ENCODE measurements at regions not wholly inside any gene's neighbourhood (a gene's known extent, or its start where the extent isn't known, plus 50 kb on each side); places are given as distances from the start of the nearest gene placed in this dataset.
"Not testable (repeated sequence)": the region's sequence is repeated elsewhere in the genome, so short reads cannot be mapped to it uniquely, and the experiment has no call there.

DNA sequence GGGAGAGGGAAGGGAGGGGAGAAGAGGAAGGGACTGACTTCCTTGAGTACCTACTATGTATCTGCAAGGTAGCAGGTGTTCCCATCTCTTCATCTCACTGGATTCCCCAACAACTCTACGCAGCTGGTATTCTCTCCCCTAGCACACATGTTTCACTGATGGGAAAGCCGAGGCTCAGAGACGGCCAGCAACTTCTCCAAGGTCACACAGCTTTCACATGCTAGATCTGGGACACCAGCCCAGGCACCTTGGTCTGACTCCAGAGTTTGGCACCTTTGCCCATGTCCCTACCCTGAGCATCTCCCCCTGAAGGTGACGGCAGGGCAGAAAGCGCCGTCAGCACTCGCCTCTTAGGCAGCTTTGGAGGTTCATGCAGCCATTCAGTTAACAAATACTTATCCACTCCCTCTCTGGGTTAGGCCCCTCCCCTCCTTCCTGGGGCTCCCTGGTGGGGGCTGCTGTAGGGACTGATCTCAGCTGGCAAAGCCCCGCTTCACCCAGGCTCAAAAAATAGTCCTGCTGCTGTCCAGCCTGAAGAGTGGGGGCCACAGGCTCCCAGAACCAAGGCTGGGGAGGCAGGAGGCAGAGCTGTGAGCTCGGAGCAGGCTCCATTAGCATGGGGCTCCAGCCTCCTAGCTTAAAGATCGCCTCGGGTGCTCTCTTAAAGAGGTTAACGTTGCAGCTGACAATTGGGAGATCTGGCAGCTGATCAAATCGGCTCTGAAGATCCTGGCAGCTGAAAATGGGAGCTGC is 79.4 kb downstream of the IGLL1 start:
- no peak for DNase-seq

DNA sequence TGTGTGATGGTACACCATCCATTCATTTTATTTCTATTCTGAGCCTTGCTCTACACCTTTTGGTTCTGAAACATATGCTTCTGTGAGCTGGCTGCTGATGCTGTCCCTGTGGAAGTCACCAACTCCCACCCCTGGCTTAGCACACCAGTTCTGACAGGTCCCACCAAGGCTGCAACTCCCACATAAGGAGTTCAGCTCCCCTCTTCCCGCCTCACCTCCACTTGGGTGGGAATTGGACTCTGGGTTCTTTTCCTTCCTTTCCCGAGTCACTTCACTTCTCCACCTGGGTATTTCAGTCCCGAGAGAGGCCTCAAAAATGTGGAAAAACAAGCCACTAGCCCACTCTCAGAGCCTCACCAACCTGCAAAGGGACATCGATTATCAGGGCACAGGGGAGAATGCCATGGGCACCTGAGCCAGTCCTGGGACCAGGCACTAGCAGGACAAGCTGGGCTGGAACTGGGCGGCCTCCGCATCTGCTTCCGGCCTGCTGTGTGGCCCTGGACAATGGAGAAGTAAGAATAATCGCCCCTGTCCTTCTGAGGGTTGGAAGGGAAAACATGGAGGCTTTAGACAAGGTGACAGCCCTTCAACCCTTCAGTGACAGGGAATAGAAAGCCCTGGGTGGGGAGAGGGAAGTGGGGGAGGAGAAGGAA is 80.1 kb downstream of the IGLL1 start:
- no peak for DNase-seq

DNA sequence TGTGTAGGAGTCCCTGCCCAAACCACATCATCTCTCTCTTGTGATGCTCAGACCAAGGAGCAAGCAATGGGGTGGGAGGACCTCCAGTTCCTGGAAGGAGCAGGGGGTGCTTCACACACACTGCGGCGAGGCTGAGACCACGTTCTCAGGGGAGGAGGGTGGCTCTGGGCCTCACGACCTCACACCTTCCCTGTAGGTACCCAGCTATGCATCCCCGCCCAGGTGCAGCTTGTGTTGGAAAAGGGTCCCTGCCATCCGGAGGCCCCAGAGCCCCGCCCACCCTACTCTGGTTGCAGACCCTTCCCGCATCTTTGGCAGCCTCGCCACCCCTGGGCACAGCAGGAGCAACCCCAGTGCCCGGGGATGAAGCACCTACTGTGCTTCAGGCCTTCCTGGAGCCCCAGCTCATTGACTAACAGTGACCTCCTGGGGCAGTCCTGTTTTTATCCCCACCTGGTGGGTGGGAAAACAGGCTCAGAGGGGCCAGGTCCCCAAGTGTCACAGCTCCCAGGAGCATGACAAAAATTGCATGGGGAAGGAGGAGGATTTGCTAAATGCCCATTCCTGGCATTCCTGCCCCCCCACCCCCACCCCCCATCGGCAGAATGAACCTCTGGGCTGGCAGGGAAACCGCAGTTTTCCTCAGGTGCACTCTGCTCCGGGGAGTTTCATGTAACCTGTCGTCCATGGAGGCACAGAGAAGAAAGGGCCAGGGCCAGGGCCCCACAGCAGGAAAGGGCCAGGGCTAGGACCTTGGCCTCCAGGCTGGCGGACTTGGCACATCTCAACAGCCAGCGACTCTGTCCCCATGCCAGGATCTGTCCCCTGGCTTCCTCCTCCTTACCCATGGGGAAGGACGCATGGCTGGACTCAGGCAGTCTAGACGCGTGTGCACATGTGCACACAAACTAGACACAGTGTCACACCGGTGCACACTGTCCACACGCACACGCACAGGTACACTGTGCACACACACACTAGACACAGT is 81.0 kb downstream of the IGLL1 start:
- no peak for DNase-seq

DNA sequence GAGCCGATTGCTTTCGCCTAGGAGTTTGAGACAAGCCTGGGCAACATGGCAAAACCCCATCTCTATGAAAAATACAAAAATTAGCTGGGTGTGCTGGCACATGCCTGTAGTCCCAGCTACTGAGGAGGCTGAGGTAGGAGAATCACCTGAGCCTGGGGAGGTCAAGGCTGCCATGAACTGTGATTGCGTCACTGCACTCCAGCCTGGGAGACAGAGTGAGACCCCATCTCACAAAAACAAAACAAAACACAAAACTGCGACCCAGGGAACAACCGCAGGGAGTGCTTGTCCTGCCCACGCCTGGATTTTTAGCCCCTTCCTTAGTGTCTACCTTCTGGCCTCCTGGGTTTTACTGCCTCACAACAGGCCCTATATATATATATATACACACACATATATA is 82.2 kb downstream of the IGLL1 start:
- not testable (repeated sequence) for DNase-seq

DNA sequence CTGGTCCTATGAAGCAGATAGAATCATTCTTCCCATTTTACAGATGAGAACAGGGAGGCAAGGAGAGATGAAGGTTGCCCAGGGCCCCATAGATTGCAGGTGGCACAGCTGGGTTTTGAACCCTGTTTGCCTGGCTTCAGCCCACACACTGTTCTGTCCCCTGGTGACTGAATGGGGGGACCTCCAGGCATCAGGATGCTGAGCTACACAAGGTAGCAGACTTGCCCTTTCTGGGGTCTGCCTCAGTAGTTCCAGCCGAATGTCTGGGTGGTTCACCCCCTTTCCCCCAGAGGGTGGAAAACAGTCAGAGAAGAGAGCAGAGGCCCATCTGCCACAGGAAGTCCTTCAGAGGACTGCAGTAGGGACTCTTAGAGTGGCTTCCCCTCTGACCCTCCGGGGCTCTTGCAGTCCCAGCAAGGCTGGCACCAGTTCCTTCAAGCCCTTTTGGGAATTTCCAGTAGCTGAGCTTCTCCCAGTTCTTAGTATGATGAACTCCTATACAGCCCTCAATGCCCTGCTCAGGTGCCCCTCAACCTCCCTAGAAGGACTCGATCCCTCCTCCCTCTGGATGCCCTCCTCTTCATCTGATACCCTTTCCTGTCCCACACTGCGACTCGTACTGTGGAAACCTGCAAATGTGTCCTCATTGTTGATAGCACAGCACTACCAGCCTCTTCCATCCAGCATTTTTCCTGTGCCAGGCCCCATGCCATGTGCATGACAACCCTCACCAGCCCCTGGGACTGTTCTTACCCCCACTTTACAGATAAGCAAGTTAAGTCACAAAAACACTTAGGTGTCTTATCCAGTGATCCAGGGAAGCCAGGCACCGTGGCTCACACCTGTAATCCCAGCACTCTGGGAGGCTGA is 82.8 kb downstream of the IGLL1 start:
- no peak for DNase-seq

DNA sequence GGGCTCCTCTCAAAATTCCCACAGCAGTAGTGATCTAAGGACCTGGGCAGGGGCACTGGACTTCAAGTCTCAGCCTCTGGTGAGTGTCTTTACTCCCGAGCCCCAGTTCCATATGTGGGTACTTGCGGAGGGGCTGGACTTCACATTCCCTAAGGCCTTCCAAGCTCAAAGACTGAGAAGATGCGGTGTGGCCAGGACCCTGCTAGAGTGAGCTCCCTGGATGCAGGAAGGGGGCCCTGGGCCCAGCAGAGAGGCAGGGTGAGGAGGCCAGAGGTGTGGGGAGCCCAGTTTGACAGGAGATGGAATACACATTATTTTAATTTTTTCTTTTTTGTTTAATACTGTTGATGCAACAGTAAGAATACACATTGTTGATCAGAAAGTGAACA is 83.7 kb downstream of the IGLL1 start:
- DNase-seq = no peak

DNA sequence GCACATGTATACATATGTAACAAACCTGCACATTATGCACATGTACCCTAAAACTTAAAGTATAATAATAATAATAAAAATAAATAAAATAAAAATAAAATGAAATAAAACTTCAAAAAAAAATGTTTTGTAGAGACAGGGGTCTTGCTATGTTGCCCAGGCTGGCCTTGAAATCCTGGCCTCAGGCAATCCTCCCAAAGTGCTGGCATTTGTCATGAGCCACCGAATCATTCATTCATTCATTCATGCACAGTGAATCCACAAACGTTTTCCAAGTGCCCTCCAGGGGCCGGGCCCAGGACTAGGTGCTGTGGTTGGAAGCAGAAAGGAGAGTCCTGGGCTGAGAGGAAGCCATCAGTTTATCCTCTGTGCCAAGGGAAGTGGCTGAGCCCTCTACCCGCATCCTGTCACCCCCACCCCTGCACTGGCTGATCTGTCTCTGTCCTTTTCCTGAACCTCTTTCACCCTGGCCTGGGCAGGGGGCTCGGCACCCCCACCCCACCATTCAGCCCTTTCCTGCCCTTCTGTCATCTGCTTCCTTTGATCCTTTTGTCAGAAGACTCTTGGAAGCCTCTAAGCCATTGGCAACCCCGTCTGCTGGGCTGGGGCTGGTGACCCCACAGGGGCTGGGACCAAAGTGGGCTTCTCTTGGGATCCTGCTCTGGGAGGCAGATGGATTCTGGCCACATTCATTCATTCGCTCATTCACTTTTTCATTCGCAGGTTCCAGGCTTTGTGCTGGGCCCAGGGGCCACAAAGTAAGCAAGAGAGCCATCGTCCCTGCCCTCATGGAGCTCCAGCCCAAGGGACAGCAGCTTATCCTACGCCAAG is 84.3 kb downstream of the IGLL1 start:
- no peak for DNase-seq

DNA sequence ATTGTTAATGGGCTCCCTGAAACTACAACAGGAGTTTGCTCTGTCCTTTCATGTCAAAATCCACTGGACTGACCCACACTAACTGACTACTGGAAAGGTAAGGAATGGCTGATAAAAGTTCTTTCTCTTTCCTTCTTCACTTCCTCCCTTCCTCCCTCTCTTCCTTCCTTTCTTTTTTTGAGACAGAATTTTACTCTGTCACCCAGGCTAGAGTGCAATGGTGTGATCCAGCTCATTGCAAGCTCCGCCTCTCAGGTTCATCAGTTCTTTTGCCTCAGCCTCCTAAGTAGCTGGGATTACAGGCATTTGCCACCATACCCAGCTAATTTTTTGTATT is 85.2 kb downstream of the IGLL1 start:
- DNase-seq = no peak

DNA sequence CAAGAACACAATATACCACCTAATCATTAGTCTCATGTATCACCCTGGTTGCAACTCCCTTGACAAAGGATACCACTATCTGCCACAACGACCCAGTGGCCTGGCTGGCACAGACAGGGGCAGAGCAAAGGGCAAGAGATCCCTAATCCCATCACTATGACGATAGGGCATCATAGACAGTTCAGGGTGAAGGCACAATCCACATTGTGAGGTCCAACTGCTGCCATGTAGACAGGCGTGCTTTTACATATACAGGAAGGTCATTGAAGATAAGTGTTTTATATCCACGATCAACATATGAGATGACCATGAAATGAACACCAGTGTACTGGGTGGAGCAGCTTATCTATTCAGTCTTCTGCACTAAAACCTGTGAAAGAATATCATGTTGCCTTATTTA is 94.6 kb downstream of the IGLL1 start:
- DNase-seq = no peak

DNA sequence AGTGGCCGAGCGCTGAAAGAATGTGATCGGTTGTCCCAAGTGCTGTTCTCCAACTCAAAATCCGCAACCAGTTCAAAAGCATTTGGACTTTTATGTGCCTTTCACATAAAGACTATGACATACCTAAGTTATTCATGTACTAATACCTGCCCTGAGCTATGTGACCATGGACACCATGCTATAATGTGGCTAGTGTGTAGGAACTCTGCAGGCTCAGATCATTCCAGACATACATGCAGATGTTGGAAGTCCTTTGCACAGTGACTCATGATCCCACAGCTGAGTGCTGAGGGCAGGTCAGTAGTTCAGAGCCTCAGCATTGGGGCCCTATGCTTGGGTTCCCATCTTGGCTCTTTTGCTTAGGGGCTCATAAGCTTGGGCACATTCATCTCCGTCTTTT is 95.4 kb downstream of the IGLL1 start:
- no peak for DNase-seq

DNA sequence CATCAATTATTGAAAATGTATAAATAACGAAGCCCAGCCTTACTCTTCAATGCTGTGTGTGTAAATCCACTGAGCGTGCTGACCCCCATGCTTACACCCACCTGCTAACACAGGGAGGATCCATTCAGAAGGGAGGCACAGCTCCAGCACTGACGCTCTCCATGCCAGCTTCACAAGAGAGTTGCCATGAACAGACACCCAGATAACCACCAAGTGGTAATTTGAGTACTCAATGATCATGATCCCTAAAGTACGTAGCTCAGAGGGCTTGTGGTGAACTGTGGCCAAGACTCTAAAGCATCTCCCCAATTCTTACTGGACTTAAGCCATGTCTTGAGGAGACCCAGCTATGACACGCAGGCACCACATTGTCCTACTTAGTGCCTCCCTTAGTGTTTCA is 98.7 kb downstream of the IGLL1 start:
- DNase-seq = no peak

DNA sequence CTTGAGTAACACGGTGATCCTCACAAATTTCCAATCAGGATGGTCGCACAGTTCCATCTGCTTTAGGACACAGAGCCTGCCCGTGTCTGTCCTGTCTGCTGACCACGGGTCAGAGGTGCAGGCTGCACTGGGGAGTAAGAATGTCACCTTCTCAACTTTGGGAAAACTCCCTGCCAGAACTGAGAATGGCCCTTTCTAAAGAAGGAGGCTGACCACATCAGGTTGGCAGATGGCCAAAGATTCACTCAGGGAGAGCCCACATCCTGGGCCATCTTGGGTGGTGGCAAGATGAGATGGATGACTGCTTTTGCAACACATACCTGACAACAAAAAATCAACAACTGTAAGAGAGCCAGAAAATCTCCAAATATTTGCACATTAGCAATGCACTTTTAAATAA is 101.9 kb downstream of the IGLL1 start:
- no peak for DNase-seq

DNA sequence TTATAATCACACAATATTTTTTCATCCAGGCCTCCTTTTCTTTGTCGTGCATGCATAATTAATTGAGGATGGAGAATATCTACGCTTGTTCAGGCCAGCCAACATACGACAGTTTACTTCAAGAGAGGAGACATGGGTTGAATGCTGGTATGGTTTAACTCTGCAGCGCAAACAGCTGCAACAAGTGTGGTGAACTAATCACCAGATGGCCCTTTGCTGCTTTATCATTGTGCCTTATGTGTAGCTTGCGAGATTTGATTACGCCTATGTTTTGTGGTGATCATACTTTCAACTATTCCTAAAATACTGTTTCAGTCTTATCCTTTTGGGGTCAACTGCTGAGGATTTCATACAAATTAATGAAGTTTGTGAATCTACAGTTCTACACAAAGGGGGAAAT is 105.6 kb downstream of the IGLL1 start:
- not testable (repeated sequence) for DNase-seq

DNA sequence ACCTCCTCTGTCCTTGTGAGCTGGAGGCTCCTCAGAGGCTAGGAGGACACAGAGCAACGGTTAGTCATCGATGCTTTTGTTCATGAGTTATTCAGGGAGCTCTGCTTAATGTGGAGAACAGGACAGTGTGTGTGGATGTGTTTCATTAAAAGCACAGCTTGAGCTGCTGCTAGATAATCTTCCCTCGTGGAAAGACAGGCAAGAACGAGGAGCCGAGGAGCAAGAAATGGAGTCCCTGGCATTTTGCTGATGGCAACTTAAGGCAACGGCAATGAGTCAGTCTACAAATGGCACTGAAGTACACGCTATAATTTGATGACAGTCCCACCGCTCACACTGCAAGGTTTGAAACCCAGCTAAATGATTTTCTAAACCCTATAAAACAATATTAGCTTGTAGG is 106.2 kb downstream of the IGLL1 start:
- no peak for DNase-seq

DNA sequence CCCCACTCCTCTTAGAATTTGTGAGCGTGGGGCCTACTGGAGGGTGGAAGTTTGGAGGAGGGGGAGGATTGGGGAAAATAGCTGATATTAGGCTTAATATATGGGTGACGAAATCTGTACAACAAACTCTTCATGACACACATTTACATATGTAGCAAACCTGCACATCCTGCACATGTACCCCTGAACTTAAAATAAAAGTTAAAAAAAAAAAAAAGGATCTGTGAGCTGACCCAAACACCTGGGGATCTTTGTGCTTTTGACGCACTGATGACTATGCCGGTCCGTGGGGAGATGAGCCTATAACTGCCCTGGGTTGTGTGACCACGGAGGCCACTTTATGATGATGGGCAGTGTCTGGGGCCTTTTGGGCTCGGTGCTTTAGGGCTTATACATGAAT is 107.7 kb downstream of the IGLL1 start:
- not testable (repeated sequence) for DNase-seq

DNA sequence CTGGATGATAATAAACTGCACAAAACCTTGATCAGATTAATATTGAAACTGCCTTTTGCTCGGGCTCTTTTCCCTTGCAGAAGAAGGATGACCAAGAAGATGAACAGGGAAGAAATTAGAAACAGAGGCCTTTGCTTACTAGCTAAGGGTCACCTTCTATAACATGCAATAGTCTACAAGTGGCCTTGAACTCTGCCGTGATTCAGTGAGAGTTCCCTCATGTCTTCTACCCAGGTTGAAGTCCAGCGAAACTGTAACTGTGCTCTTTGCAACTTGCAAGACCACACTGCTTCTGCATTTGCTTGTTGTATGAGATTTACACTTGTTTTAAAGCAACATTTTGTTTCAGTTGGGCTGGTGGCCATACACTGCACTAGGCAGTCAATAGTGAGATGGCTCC is 108.4 kb downstream of the IGLL1 start:
- DNase-seq = no peak

DNA sequence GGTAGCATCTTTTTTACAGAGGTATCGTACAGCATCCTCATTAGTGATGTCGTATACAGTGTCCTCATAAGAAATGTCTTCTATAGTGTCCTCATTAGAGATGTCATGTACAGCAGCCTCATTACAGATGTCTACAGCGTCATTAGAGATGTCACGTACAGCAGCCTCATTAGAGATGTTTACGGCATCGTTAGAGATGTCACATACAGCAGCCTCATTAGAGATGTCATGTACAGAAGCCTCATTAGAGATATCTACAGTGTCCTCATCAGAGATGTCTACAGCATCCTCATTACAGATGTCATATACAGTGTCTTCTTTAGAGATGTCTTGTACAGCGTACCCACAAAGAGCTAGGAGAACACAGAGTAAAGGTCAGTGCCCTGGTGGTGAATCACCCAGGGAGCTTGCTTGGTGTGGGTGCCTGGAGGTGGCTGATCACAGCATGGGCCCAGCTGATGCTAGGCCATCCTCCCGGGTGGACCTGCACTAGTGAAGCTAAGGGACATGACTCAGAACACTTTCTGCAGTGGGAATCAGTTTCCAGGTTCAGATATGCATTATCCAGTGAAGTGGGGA is 109.2 kb downstream of the IGLL1 start:
- no peak for DNase-seq

DNA sequence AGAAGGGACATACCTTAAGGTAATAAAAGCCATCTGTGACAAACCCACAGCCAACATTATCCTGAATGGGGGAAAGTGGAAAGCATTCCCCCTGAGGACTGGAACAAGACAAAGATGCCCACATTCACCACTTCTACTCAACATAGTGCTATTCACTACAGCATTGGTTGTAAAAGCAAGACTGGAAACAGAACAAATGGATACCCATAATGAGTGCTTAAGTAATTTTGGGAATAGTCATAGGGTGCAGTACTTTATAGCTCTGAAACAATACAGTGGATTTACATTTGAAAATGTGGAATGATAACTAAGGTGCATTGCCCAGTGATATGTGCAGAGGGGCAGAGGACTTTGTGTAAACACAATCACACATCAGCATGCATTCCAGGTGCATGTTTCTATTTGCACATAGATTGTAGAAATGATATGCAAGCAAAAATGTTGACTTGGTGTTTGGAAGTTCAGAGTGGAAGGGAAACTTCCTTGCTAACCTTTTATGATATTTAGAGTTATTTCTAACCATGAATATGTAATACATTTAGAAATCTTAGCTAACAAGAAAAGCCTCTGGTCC is 112.3 kb downstream of the IGLL1 start:
- no peak for DNase-seq

DNA sequence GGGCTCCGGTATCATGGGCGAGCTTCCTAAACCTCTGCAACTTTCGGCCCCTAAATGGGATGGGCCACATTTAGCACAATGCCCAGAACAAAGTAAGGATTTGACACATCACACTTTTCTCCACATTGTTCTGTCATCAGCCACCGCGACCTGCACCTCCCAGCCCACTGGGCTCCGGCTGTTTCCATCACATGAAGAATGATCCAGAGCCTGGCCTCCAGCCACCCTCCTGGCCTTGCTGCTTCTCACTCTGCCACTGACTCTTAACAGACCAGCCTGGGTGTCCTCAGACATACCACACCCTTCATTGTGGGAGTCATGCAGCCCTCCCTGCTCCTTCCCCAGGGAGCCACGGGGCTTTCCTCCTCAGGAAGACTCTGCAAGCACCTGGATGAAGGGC is 113.7 kb downstream of the IGLL1 start:
- no peak for DNase-seq

DNA sequence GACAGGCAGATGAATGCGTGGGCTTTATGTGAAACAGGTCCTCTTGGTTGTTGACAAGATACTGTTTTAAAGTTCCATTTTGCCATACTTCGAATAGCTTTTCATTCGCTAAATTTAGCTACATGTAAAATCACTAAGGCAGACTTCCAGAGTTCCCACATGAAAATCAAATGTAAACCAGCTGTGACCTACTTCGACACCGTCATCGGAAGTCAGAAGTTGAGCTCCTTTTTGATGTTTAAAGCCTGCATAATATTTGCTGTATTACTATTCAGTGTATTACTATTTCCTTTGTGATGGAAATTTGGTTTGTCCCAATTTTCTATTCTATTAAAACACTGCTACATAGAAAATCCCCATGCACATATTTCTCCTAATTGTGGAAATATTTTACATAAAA is 115.3 kb downstream of the IGLL1 start:
- not testable (repeated sequence) for DNase-seq

DNA sequence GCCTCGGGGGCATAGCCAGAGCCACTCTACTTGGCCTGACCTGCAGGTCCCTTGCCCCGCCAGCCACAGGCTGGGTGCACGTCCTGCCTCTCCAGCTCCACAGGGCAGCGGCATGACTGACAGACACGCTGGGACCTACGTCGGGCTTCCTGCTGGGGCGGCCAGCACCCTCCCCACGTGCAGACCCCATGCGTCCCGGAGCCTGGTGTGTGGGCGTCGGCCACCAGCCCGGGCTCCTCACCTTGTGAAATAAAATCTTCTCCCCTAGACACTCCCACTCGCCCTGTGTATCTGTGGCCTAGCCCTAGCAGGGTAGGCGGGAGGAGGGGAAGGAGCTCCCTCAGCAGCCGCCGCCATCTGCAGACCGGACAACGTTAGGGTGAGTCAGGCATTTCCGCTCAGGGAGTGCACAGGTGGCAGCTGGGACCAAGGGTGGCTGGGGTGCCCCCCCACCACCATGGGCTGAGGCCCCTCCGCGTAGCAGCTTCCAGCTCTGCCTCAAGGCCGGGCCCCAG is 119.5 kb downstream of the IGLL1 start:
- peak; percentile 11 to 41 for DNase-seq

Measured in inflammatory macrophage (primary cell).